Endothelial cell of umbilical vein (primary cell): ENCODE measurements at regions not wholly inside any gene's neighbourhood (a gene's known extent, or its start where the extent isn't known, plus 50 kb on each side); places are given as distances from the start of the nearest gene placed in this dataset.

Experiments
- BruUV-seq: library from RNA; stranded (reverse); fragments of 400-500 nt; replicated peaks from 2 replicates; lab custom pipeline; 2021; lab: Mats Ljungman, UMichigan
- CTCF ChIA-PET: fragments of 300-600, 350-600 bp; sonication (Branson Sonifier 250); formaldehyde crosslinking; loops from one replicate; lab custom pipeline; 2021; ENCODE audit warnings: antibody characterized with exemption, inconsistent platforms; lab: Charles Lee
- POLR2A ChIA-PET: fragments of 300-600, 350-600 bp; sonication (Branson Sonifier 250); formaldehyde crosslinking; loops from one replicate; lab custom pipeline; 2021; ENCODE audit warnings: antibody characterized with exemption, inconsistent platforms; lab: Charles Lee
- DNase-seq: peaks from one replicate; pipeline ENCODE4 v3.0.0-alpha.2; 2011; ENCODE audit warnings: low read depth, low spot score
- FAIRE-seq: peaks from 2 replicates; lab custom pipeline; 2011; peaks lifted over from hg19 to GRCh38; lab: Jason Lieb, UNC
- H2AFZ ChIP-seq: 2 replicates; pipeline ENCODE4 v1.6.0; 2012; ENCODE audit warnings: low read depth, low read length, control low read depth, inconsistent platforms
- H3K27ac ChIP-seq: 2 replicates; pipeline ENCODE4 v1.5.1; 2011; ENCODE audit warnings: low read depth, mild to moderate bottlenecking, control low read depth, low read length, moderate library complexity; ENCODE audit not compliant: insufficient read depth
- H3K27me3 ChIP-seq, 2 experiments: 2 replicates each; pipeline versions ENCODE4 v1.6.0 to v1.6.1; 2011; ENCODE audit warnings: low read length in 2 of 2, mixed read lengths in 1 of 2; ENCODE audit not compliant: control insufficient read depth in 2 of 2, insufficient read depth in 2 of 2
- H3K36me3 ChIP-seq, 2 experiments: 2 replicates in 1 of 2; 3 replicates in 1 of 2; pipeline ENCODE4 v1.5.1; 2011; ENCODE audit warnings: low read length in 2 of 2, mild to moderate bottlenecking in 1 of 2, moderate library complexity in 1 of 2; ENCODE audit not compliant: control insufficient read depth in 2 of 2, insufficient read depth in 2 of 2; ENCODE audit errors: extremely low read depth in 1 of 2
- H3K4me1 ChIP-seq: 3 replicates; pipeline ENCODE4 v1.5.1; 2011; ENCODE audit warnings: mild to moderate bottlenecking, low read length; ENCODE audit not compliant: control insufficient read depth, insufficient read depth; ENCODE audit errors: extremely low read depth
- H3K4me2 ChIP-seq: 2 replicates; pipeline ENCODE4 v1.6.1; 2011; ENCODE audit warnings: low read length, control low read depth, mixed read lengths; ENCODE audit not compliant: insufficient read depth
- H3K4me3 ChIP-seq, 3 experiments: fragments of 200-600 bp in 1 of 3; sonication (generic), shearing (Covaris generic) in 1 of 3; replicated peaks in 1 of 3; 2 replicates each; pipeline ENCODE4 v1.5.1; 2011 to 2016; ENCODE audit warnings: control low read depth in 3 of 3, low read length in 3 of 3, mild to moderate bottlenecking in 2 of 3, inconsistent platforms in 1 of 3, low read depth in 1 of 3, moderate library complexity in 1 of 3; ENCODE audit not compliant: insufficient read depth in 1 of 3
- H3K79me2 ChIP-seq: 2 replicates; pipeline ENCODE4 v1.6.0; 2012; ENCODE audit warnings: low read length, inconsistent platforms; ENCODE audit not compliant: control insufficient read depth, insufficient read depth
- H3K9ac ChIP-seq: replicated peaks from 2 replicates; pipeline ENCODE3; 2011; ENCODE audit warnings: low read length, control low read depth; ENCODE audit not compliant: insufficient read depth; ENCODE audit errors: extremely low read depth
- H3K9me1 ChIP-seq: replicated peaks from 3 replicates; pipeline ENCODE4 v1.6.0; 2011; ENCODE audit warnings: mild to moderate bottlenecking, low read length; ENCODE audit not compliant: control insufficient read depth, insufficient read depth; ENCODE audit errors: extremely low read depth
- H3K9me3 ChIP-seq: replicated peaks from 2 replicates; pipeline ENCODE4 v1.5.1; 2012; ENCODE audit warnings: low read length, inconsistent platforms; ENCODE audit not compliant: control insufficient read depth, insufficient read depth
- H4K20me1 ChIP-seq: replicated peaks from 2 replicates; pipeline ENCODE3; 2011; ENCODE audit warnings: mild to moderate bottlenecking, low read length; ENCODE audit not compliant: control insufficient read depth, insufficient read depth; ENCODE audit errors: extremely low read depth
- EZH2 ChIP-seq: IDR thresholded peaks from 2 replicates; pipeline ENCODE4 v1.6.1; 2012; ENCODE audit warnings: borderline replicate concordance, low read depth, mild to moderate bottlenecking, moderate library complexity, low read length, inconsistent platforms; ENCODE audit not compliant: severe bottlenecking
- FOS ChIP-seq: IDR thresholded peaks from 2 replicates; pipeline ENCODE4 v1.6.1; 2011; ENCODE audit warnings: mild to moderate bottlenecking, low read length, moderate library complexity, borderline replicate concordance; ENCODE audit not compliant: insufficient read depth
- GATA2 ChIP-seq: IDR thresholded peaks from 2 replicates; pipeline ENCODE4 v1.7.0; 2011; ENCODE audit warnings: low read depth, mild to moderate bottlenecking, moderate library complexity, mixed read lengths, low read length; ENCODE audit not compliant: insufficient read length, insufficient read depth
- JUN ChIP-seq: IDR thresholded peaks from 2 replicates; pipeline ENCODE4 v1.6.1; 2011; ENCODE audit warnings: borderline replicate concordance, low read depth; ENCODE audit not compliant: insufficient read length, insufficient read depth
- MAX ChIP-seq: IDR thresholded peaks from 2 replicates; pipeline ENCODE4 v1.6.1; 2011; ENCODE audit not compliant: insufficient read depth, insufficient read length
- MYC ChIP-seq: IDR thresholded peaks from one replicate; pipeline ENCODE4 v1.6.1; 2011; ENCODE audit warnings: mild to moderate bottlenecking, low read depth, low read length
- POLR2A ChIP-seq: IDR thresholded peaks from 2 replicates; pipeline ENCODE4 v1.6.1; 2012; ENCODE audit warnings: low read depth, mild to moderate bottlenecking, control low read depth, low read length
- POLR2AphosphoS5 ChIP-seq: IDR thresholded peaks from 2 replicates; pipeline ENCODE4 v1.6.1; 2012; ENCODE audit warnings: low read depth, mild to moderate bottlenecking, control low read depth, low read length, moderate library complexity; ENCODE audit not compliant: insufficient read depth
- dilution Hi-C: fragments of 300-500 bp; cut with MboI; formaldehyde crosslinking; loops from one replicate; pipeline ENCODE4 v1.15.0; 2019; ENCODE audit warnings: low sequenced_read_pairs; ENCODE audit not compliant: extremely low pct_ligation_motif_present
- intact Hi-C: fragments of 100-400 bp; cut with micrococcal nuclease; formaldehyde crosslinking; loops from one replicate; pipeline ENCODE4 v1.10.0; 2022
- TF ChIP-seq, protein P1 (sequence below), 2 donors: IDR thresholded peaks; 1 replicate in 1 of 2; 2 replicates in 1 of 2; pipeline ENCODE4 v1.5.1; 2011; ENCODE audit warnings: low read length in 2 of 2, mild to moderate bottlenecking in 2 of 2, moderate library complexity in 2 of 2, control low read depth in 1 of 2, inconsistent platforms in 1 of 2, low read depth in 1 of 2; ENCODE audit not compliant: insufficient read depth in 1 of 2; ENCODE audit errors: extremely low read depth in 1 of 2

- H3K27ac ChIP-seq, result no peak overlapping the region
- no TSS peak for BruUV-seq
- no peaks in the 10 kb centered on the region for H3K36me3 ChIP-seq
- no peak for TF ChIP-seq MYC
- no peak for TF ChIP-seq POLR2A
- no peak for TF ChIP-seq JUN
- TF ChIP-seq POLR2AphosphoS5, result no peak
- no peak for TF ChIP-seq MAX
- TF ChIP-seq FOS, result no peak
- TF ChIP-seq GATA2, result no peak
- no peak for TF ChIP-seq EZH2
- TF ChIP-seq, protein P1, sequence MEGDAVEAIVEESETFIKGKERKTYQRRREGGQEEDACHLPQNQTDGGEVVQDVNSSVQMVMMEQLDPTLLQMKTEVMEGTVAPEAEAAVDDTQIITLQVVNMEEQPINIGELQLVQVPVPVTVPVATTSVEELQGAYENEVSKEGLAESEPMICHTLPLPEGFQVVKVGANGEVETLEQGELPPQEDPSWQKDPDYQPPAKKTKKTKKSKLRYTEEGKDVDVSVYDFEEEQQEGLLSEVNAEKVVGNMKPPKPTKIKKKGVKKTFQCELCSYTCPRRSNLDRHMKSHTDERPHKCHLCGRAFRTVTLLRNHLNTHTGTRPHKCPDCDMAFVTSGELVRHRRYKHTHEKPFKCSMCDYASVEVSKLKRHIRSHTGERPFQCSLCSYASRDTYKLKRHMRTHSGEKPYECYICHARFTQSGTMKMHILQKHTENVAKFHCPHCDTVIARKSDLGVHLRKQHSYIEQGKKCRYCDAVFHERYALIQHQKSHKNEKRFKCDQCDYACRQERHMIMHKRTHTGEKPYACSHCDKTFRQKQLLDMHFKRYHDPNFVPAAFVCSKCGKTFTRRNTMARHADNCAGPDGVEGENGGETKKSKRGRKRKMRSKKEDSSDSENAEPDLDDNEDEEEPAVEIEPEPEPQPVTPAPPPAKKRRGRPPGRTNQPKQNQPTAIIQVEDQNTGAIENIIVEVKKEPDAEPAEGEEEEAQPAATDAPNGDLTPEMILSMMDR (IDR thresholded peaks at IDR 0.05; ENCODE audit: extremely low read depth in 1 of 2, insufficient read depth in 1 of 2, low read depth in 1 of 2, low read length in 2 of 2), result no peak
- CTCF ChIA-PET, result no interaction called here
- DNase-seq (no peak), FAIRE-seq (no peak)
- dilution Hi-C loops, result no loop called here
- intact Hi-C loops, result no loop called here
- no peak overlapping the region for H2AFZ ChIP-seq
- H3K4me3 ChIP-seq, result no peak overlapping the region
- H3K9ac ChIP-seq, result no peak overlapping the region
- no peaks in the 10 kb centered on the region for H3K9me1 ChIP-seq
- no peaks in the 10 kb centered on the region for H3K79me2 ChIP-seq
- no peaks in the 10 kb centered on the region for H3K27me3 ChIP-seq
- H3K4me1 ChIP-seq, result no peaks in the 10 kb centered on the region
- H3K4me2 ChIP-seq, result no peak overlapping the region
- no peaks in the 10 kb centered on the region for H4K20me1 ChIP-seq
- POLR2A ChIA-PET, result no interaction called here
- no peaks in the 10 kb centered on the region for H3K9me3 ChIP-seq
These were observed 986.5 kb downstream of the TBC1D22A start for GRCh38 chr22:47748957-47749356.
